ENCODE measurements at regions not wholly inside any gene's neighbourhood (a gene's known extent, or its start where the extent isn't known, plus 50 kb on each side); places are given as distances from the start of the nearest gene placed in this dataset.

GRCh38 chr7:156492170-156492569, 148.4 kb upstream of the RNF32 start:
- Histone ChIP-seq H3K9me1 (replicated peaks; ENCODE audit: control insufficient read depth, extremely low read depth, insufficient read depth, low read length) (no peaks in the 10 kb centered on the region), H2AFZ (ENCODE audit: low read depth, low read length) (no peak overlapping the region), H3K4me2 (ENCODE audit: insufficient read depth, low read length) (no peak overlapping the region), H3K9me3 (replicated peaks; ENCODE audit: control insufficient read depth, insufficient read depth, low read length) (no peaks in the 10 kb centered on the region), H3K27me3 (ENCODE audit: control insufficient read depth in 2 of 2, insufficient read depth in 2 of 2, low read length in 2 of 2) (no peaks in the 10 kb centered on the region), H3K9ac (replicated peaks; ENCODE audit: extremely low read depth, insufficient read depth, low read length) (no peak overlapping the region), H3K27ac (ENCODE audit: insufficient read depth, low read depth, low read length) (no peak overlapping the region), H3K79me2 (ENCODE audit: control insufficient read depth, insufficient read depth, low read length) (no peaks in the 10 kb centered on the region), H4K20me1 (replicated peaks; ENCODE audit: control insufficient read depth, extremely low read depth, insufficient read depth, low read length) (no peaks in the 10 kb centered on the region), H3K4me1 (ENCODE audit: control insufficient read depth, extremely low read depth, insufficient read depth, low read length) (no peaks in the 10 kb centered on the region), H3K36me3 (ENCODE audit: control insufficient read depth in 2 of 2, extremely low read depth in 1 of 2, insufficient read depth in 2 of 2, low read length in 2 of 2) (no peaks in the 10 kb centered on the region), H3K4me3 (replicated peaks in 1 of 3; ENCODE audit: insufficient read depth in 1 of 3, low read depth in 1 of 3, low read length in 3 of 3) (no peak overlapping the region)
- ChIA-PET POLR2A (no interaction called here), CTCF (no interaction called here)
- no peak for DNase-seq (ENCODE audit: low read depth, low spot score)
- dilution Hi-C loops (cut with MboI; ENCODE audit: extremely low pct_ligation_motif_present, low sequenced_read_pairs) = no loop called here
- no peak for TF ChIP-seq JUN (IDR thresholded peaks at IDR 0.05; ENCODE audit: borderline replicate concordance, insufficient read depth, insufficient read length, low read depth)
- no peak for TF ChIP-seq POLR2A (IDR thresholded peaks at IDR 0.05; ENCODE audit: low read depth, low read length)
- no peak for TF ChIP-seq CTCF (IDR thresholded peaks at IDR 0.05; ENCODE audit: extremely low read depth in 1 of 2, insufficient read depth in 1 of 2, low read depth in 1 of 2, low read length in 2 of 2)
- no peak for TF ChIP-seq MAX (IDR thresholded peaks at IDR 0.05; ENCODE audit: insufficient read depth, insufficient read length)
- no peak for TF ChIP-seq MYC (IDR thresholded peaks at IDR 0.05; ENCODE audit: low read depth, low read length)
- TF ChIP-seq FOS (IDR thresholded peaks at IDR 0.05; ENCODE audit: borderline replicate concordance, insufficient read depth, low read length) = no peak
- TF ChIP-seq GATA2 (IDR thresholded peaks at IDR 0.05; ENCODE audit: insufficient read depth, insufficient read length, low read depth, low read length) = no peak
- no peak for TF ChIP-seq EZH2 (IDR thresholded peaks at IDR 0.05; ENCODE audit: borderline replicate concordance, low read depth, low read length, severe bottlenecking)
- TF ChIP-seq POLR2AphosphoS5 (IDR thresholded peaks at IDR 0.05; ENCODE audit: insufficient read depth, low read depth, low read length) = no peak
- BruUV-seq (replicated peaks) = no TSS peak
- intact Hi-C loops (cut with micrococcal nuclease) = no loop called here
- no peak for FAIRE-seq
